SHP77 (cell line): ENCODE measurements at regions not wholly inside any gene's neighbourhood (a gene's known extent, or its start where the extent isn't known, plus 50 kb on each side); places are given as distances from the start of the nearest gene placed in this dataset.

Source experiments
- DNase-seq, 2 experiments: peaks; one replicate each; lab custom pipeline; 2025; lab: John Stamatoyannopoulos, UW

DNA sequence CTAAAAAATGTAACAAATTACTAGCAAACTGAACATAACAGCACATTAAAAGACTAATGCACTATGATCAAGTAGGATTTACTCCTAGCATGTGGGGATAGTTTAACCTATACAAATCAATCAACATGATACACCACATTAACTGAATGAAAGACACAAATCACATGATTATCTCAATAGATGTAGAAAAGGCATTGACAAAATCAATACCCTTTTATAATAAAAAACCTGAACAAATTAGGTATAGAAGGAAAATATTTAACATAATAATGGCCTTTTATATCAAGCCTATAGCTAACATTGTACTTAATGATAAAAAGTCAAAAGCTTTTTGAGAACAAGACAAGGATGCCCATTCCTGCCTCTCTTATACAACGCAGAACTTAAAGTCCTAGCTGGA is 540.0 kb downstream of the RERGL start:
- no peak for DNase-seq

DNA sequence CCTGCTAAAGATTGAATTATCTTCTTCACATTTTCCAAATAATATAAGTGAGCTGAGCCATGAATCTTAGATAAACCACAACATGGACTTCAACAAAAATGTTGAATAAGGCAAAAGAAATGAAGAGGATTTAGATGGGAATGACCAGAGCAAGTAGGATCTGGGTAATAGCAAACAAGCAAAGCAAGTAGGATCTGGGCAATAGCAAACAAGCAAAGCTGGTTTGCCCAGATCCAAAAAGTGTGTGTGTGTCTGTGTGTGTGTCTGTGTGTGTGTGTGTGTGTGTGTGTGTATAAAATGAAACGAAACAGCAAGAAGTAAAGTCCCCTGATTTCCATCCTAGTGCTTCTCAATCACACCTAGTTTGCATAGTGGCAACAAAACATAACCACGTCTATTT is 549.1 kb downstream of the RERGL start:
- no peak for DNase-seq

DNA sequence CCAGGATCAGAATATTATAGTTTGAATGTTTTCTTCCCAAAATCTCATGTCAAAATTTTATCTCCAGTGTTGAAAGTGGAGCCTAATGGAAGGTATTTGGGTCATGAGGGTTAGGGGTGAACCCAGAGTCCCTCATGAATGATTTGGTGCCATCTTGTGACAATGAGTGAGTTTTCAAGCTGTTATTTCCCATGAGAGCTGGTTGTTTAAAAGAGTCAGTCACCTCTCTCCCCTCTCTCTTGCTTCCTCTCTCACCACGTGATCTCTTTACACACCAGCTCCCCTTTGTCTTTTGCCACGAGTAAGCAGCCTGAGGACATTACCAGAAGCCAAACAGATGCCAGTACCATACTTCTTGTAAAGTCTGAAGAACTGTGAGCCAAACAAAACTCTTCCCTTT is 561.6 kb downstream of the RERGL start:
- no peak for DNase-seq

DNA sequence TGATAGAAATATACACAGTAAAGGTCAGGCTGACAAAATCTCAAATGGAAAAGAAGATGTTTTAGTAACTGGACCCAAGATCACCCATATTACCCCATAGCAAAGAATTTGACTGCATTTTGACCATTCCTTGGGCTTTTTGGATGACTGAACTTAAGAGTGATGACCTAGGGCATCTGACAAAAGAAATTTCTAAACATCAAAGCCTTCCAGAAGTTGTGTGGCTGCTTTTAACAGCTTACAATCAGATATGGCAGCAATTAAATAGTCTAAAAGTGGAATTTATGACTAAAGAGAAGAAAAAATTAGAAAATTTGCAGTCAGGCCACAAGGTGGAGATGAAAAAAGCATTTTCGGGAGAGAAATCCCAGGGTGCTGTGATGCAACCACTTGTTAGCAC is 563.0 kb downstream of the RERGL start:
- no peak for DNase-seq

DNA sequence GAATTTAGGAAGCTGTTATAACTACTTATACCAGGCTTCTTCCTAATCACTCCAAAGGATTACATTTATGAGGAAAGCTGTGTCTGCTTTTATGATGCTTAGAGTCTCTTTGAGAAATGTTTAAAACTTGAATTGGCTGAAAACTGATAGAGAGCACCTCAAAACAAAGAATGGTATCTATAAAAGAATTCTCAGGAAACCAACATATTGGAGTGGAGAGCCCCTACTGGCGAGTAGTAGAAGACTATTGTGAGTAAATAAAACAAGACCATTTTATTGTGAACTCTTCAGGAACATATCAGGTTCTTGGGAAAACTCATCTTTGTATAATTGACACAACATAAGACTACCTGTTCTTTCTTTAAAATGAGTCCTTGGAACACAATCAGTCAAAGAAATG is 578.6 kb downstream of the RERGL start:
- DNase-seq, result no peak

DNA sequence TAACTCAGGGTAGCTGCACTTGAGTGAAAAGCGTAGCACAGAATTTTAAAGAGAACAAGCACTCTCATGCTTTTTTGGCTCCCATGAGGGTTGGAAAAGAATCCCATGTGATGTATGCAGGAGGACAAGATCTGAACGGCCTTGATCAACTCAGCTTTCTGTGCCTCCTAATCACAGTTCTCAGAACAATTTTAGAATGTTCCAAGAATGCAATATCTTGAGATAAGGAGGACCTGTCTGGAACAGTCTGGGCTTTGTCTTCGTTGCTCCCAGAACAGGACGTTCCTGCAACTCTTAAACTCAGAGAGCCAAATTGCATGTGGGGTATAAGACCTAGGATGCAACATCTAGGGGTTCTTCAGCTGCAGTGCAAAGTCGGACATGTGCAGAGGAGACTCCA is 582.7 kb downstream of the RERGL start:
- DNase-seq, result no peak

DNA sequence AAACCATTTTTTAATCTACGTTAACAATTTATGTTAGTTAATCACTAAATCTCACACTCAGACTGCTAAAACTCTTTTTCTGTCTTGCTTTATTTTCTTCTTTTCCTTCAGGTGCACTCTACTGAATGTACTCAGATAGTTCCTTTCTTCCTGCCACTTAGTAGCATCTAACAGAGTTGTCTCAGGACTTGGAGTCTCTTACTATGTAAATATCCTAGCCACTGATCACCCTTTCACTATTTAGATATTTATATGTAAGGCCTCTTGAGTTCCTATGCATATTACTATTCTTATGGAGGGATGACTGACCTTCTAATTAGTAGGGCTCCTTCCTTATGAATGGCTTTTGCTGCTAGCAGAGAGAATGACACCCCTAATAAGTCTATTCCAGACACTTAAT is 586.3 kb downstream of the RERGL start:
- DNase-seq, result no peak

DNA sequence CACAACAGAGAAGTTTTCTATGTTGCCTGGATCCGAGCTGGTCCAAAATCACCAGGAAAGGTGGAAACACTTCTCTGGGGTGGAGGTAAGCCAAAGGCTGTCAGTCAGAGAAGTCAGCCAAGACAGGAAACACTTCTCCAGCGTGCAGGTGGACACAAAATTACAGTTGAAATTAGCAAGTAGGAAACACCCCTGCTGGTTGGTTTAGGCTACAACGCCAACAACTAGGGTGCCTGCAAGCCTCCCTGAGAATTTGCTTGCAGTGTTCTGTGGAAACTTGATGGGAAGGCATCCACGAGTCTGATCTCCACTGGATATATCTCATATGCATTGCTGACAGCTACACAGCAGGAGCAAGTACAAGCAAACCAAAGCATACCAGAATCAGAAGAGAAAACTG is 600.5 kb downstream of the RERGL start:
- no peak for DNase-seq

DNA sequence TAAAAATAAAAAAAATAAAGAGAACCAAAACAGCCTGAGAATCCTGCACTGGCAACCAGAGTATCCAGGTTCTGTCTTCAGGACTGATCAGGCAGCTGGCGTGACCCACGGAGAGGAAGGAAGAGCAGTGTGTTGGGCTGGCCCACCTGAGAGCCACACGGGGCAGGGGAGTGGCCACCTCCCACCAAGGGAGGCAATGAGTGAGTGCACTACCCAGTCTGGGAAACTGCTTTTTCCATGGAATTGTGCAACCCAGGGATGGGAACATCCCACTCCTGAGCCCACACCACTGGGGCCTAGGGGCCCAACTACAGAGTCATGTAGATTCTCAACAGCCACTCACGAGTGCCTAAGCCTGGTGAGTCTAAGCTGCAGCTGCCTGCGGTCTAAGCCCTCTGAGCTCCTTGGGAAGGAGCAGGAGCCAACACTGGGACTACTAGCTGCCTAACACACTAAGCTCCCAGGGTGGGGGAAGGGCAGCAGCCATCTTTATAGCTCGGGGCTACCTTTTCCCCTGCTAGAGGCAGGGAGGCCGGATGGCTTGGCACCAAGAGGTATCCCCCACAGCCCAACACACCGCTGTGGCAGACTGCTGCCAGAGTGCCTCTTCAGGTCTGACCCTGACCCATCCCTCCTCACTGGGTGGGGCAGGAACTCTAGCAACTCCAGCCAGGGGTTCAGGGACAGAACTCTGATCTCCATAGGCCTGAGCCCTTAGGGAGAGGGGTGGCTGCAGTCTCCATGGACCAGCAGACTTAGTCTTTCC is 610.9 kb downstream of the RERGL start:
- no peak for DNase-seq

DNA sequence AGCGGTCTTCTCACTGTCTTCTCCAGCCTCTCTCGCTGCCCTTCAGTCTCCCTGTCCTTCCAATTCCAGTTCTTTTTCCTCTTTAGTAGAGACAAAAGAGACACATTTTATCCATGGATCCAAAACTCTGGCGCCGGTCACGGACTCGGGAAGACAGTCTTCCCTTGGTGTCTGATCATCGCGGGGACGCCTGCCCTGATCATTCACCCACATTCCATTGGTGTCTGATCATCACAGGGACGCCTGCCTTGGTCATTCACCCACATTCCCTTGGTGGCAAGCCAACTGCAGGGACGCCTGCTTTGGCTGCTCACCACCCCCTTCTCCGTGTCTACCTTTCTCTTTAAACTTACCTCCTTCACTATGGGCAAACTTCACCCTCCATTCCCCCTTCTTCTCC is 619.5 kb downstream of the RERGL start:
- no peak for DNase-seq

DNA sequence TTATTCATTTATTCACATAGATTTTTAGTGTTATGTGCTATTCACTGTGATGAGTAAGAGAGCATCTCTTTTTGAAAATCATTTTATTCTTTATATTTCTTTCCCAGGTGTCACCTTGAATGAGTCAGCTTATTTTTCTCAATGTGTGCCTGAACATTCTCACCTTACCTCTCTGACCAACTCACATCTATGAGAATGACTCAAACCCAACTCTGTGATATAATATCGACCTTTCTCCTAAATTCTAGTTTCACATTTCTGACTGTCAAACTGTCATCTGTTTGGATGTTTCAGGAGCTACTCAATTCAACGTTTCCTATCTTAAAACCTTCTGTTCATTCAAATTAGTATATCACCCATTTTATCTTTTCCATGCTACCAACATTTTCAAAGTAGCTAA is 630.8 kb downstream of the RERGL start:
- DNase-seq, result no peak

DNA sequence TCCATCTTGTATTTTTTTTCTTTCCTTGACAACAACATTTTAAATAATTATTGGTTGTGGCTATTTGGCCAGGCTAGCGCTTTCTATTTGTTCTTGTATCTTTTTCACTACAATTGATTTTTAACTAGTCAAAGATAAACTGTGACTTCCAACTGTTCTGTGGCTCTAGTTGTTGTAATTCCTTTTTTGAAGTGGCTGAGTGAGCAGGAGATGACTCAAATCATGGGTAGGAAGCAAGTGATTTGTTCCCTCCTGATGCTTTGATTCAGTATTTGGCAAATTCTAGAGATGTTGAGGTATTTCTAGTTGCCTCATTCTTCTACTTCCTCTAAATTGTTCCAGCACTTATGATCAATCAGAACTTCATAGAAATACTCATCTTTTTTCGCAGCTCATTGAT is 633.5 kb downstream of the RERGL start:
- DNase-seq, result no peak

DNA sequence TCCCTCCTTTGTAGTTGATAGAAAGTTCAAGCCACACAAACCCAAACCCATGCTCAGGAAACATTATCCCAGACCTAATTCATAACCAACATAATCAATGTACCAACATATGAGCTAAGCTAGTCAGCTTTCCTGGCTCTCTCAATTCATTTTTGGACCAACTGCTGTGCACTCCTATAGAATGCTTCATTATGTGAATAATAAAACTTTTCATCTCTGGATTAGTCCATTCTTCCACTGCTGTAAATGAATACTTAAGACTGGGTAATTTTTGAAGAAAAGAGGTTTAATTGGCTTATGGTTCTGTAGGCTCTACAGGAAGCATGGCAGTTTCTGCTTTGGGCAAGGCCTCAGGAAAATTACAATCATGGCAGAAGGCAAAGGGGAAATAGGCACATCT is 651.9 kb downstream of the RERGL start:
- no peak for DNase-seq

DNA sequence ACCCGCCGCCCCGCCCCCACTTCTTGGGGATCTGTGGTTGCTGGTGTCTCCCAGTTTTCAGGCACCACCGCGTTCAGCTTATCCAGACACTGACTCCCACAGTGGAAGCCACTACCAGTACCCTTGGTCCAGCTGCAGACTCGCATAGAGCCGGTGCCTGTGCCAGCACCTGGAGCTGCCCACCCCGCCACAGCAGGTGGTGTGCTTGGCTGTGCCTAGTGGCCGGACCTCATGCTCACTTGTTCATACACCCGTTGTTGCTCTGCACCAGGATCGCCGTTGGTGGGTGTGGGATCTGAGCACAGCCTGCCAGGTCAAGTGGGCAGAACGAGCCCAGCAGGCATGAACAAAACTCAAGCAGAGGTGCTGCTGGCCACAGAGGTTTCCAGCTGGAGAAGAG is 673.2 kb downstream of the RERGL start:
- peak in 1 of 2 experiments; percentile 16 for DNase-seq

DNA sequence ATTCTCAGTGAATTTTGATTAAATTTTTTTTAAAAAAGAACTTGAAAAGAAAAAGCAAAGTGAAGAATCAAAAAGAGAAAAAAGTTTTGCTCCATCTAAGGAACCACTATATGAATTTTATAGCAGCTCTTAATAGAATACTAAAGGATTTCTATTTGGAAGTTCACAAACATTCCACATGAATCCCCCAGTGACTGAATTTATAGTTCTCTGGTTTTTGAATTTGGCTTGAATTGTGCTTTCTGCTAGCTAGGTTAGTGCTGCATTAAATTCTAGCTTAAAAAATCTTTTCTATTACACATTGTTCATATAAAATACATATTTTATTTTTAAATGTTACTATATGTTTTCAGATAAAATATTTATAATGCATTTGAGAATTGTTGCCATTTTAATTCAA is 675.4 kb downstream of the RERGL start:
- DNase-seq, result no peak

DNA sequence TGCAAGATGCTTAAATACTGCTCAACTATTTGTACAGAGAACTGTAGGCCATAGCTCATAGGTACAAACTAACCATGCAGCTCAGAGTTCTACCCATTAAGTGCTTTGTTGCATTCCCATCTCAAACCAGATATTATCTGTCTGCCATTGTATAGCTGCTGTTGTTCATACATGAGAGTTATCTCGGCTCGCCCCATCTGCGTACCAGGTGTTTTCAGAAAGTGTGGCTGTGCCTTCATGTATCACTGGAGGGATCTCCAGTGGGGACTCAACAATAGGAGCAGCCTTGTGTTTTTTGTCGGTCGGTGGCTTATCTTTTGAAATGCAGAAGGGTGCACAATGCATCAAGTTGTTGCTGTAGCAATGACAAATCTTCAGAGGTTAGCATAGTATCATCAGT is 678.3 kb downstream of the RERGL start:
- DNase-seq, result no peak

DNA sequence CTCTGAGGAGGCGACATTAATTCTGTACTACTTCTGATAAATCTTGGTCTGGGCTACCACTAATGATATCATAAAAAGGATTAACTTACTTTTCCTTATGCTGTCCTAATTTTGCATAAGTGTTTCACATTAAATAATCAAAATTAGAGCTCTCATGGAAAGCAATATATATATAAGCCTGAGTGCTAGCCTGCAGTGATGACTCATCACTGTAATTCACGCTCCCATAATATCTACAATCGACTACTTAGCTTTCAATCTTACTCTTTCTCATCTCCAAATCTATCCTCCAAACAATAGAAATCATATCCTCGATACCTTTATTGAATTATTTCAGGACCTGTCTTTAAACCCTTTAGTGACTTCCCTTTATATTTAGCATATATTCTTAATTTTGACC is 701.3 kb downstream of the RERGL start:
- no peak for DNase-seq

DNA sequence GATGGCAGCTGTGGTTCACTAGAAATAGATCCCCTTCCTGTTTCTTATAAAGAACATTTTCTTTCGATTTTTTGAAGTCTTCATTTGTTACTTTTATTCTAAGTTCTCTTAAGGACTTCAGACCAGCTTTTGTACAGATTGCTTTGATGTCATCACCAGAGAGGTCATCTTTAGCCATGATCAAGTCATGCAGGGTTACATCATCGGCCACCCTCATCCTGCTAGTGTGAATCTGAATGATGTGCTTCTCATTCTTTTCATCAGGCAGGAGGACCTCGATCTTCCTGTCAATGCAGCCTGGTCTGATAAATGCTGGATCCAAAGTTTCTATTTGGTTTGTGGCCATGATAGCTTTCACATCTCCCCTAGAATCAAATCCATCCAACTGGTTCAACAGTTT is 706.7 kb downstream of the RERGL start:
- DNase-seq, result peak in 1 of 2 experiments; percentile 4

DNA sequence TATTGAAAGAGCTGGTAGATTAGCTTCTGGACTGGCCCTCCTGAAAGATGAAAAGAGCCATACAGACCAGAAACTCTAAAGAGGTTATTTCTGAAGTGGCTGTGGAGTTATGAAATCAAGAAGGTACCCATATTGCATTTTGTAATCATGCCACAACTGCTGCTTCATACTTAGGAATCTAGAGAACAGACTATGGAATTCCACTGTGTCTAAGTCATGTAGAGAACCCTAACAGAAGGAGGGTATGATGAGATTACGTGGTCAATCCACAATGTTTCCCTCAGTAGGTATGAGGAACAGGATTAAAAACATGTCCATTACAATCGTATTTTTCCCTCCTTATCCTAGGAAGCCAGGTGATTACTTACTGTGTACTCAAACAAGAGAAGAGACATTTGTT is 708.8 kb downstream of the RERGL start:
- no peak for DNase-seq

DNA sequence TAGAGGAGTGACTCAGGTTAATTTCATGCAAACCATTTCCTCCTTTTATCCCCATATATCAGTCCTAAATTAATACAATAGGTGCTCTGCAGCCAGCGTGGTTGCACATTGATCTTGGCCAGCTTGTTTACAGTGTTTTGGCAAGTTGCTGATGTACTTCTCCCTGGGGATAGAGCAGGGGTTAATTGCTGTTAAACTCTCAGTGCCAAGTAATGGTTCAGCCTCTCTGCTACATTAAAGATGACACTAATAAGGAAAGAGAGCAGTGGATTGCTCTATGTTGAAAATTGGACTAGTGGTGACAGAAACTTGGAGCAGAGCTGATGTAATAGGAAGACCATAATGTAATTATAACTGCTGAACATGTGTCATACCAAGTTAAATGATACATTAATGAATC is 717.5 kb downstream of the RERGL start:
- DNase-seq, result no peak

DNA sequence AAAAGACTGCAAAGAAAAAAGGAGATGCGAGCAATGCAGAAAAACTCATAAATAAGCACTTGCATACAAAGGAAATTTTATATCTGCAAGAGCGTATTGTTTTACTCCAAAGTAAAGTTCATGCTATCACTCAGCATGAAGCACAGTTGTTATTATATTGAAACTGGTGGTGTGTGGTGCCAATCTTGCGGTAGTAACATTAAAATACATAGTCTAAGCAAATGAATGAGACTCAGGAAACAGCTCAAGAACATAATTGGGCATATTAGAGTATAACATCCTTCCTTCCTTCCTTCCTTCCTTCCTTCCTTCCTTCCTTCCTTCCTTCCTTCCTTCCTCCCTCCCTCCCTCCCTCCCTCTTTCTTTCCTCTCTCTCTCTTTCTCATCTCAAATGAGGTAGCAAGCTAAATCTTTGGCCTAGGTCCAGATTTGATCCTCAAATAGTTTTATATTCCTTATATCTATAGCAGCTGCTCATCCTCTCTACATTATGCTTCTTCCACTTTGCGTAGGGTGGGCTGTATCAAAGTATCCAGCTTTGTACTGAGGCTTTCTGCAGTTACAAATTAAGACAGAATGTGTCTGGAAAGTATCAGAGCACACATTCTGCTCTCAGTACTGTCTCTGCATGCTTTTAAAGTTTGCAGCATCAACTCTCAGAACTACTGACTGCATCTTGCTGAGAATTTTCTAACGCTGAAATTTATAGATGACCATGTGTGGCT is 718.3 kb downstream of the RERGL start:
- no peak for DNase-seq

DNA sequence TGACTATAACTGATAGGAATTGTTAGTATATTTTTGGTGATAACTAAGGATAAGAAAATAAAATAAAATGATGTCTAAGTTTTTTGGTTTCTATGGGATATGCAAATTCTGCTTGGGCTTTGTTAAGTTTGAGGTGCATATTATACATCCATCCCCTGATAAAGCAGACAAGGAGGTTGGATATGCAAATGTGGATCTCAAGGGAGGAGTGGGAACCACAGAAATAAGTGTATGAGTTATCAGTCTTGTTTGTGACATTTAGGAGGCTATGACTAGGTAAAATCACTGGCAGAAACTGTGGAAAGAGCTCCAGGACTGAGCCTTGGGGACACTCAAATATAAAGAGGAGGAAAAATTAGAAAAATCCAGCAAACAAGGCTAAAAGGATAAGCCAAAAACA is 719.4 kb downstream of the RERGL start:
- DNase-seq, result no peak

DNA sequence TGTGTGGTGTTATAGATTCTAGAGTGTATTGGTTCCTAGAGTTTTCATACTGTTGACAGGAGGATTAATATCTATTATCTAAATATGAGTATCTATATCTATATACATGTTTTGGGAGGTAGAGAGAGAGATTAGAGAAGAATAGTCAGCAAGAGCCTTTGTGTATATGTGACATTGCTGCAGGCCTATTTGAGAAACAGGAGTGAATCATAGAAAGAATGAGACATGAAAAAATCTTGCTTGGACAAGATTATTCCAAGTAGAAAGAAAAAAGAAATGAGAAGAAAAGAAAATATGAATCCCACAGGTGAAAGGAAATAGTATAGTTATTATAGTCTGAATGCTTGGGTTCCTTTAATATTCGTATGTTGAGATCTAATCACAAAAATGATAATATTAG is 720.4 kb downstream of the RERGL start:
- no peak for DNase-seq

DNA sequence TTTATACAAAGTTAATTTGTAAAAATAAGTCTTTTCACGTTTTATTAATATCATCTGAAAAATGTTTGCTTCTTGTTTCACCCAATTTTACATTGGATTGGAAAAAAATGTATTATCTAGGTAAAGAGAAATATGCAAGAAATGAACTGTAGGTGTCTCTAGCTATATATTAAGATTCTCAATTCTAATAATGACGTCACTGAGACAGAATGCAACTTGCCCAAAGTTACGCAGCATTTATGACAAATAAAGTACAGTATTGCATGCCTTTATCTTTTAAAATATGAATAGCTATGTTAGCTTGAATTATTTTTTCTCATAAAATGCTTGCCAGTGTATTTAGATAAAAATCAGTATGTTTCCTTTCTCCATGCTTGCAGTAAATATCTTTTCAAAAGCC is 728.8 kb downstream of the RERGL start:
- no peak for DNase-seq
